ENCODE measurements at regions not wholly inside any gene's neighbourhood (a gene's known extent, or its start where the extent isn't known, plus 50 kb on each side); places are given as distances from the start of the nearest gene placed in this dataset.

DNA sequence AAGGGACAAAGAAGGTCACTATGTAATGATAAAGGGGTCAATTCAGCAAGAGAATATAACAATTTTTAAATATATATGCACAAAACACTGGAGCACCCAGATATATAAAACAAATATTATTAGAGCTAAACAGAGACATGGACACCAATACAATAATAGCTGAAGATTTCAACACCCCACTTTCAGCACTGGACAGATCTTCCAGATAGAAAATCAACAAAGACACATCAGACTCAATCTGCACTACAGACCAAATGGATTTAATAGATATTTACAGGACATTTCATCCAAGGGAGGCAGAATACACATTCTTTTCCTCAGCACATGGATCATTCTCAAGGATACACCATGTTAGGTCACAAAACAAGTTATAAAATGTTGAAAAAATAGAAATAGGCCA, 111.4 kb downstream of the SOX3 start:
- Histone ChIP-seq H3K27me3 (no peaks in the 10 kb centered on the region), H3K9me3 (ENCODE audit: low read depth) (no peaks in the 10 kb centered on the region), H3K4me1 (ENCODE audit: low read depth) (no peaks in the 10 kb centered on the region), H3K36me3 (no peaks in the 10 kb centered on the region), H3K4me3 (no peak overlapping the region), H3K27ac (no peak overlapping the region)
- no peak for TF ChIP-seq CTCF (IDR thresholded peaks at IDR 0.05; ENCODE audit: low read depth, low read length)
- DNase-seq (ENCODE audit: low read depth in 1 of 2, low spot score in 1 of 2): no peak

DNA sequence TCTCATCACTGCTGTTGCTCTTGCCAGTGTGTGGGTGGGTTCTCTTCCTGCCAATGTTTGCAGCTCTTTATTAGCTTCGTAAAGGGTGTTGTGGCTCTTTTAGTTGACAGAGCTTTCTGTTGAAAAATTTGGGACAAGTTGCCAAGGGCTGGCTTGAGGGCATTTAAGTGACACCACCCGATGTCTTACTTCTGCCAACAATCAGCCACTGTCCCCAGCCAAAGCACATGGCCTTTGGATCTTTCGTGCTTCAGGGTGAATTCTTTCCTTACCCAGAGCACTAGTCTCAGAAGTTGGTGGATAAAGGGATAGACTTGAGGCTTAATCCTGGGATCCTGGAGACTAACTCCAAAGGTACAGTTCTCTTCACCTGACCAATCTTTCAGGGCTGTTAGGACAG, 113.6 kb downstream of the SOX3 start:
- Histone ChIP-seq H3K4me1 (ENCODE audit: low read depth) (no peaks in the 10 kb centered on the region), H3K4me3 (no peak overlapping the region), H3K9me3 (ENCODE audit: low read depth) (no peaks in the 10 kb centered on the region), H3K27ac (no peak overlapping the region), H3K27me3 (no peaks in the 10 kb centered on the region), H3K36me3 (no peaks in the 10 kb centered on the region)
- no peak for DNase-seq (ENCODE audit: low read depth in 1 of 2, low spot score in 1 of 2)
- TF ChIP-seq CTCF (IDR thresholded peaks at IDR 0.05; ENCODE audit: low read depth, low read length): no peak

DNA sequence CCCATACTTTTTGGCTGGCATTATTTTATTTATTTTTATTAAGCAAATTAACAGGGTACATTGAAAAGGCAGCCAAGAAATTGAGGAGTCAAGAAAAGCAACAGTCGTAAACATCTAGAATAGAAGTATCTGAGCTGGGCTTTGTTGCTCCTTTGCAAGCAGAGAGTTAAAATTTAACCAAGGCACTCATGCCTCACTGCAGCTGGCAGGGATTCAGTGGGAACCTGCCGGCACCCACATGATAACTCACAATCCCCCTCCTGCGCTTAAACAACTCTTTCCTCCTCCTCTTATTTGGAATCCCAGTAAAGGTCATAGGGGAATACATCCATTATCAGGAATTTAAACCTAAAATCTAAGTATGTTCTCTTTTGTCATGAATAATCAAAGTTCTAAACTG, 115.5 kb downstream of the SOX3 start:
- DNase-seq (ENCODE audit: low read depth in 1 of 2, low spot score in 1 of 2): no peak
- no peaks in the 10 kb centered on the region for H3K4me1 ChIP-seq (ENCODE audit: low read depth)
- no peak for TF ChIP-seq CTCF (IDR thresholded peaks at IDR 0.05; ENCODE audit: low read depth, low read length)

DNA sequence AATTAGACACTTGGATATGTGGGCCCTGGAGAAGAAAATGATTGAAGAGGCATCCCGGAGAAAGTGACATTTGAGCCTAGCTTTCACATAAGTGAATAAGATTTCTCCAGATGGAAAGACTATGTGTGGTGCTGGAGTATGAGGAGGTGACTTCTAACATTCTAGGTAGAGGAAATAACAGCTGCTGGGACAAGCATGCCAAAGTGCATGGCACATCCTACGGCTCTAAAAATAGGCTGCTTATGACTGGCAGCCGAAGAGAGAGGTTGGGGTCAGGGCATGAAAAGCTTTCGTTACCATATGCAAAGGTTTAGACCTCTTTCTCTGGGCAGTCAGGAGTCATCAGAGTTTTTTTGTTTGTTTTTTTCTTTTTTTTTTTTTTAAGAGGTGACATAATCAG, 142.0 kb downstream of the SOX3 start:
- Histone ChIP-seq H3K4me1 (ENCODE audit: low read depth) (no peaks in the 10 kb centered on the region), H3K27me3 (peaks cover 11% of the 10 kb centered on the region), H3K36me3 (no peaks in the 10 kb centered on the region), H3K9me3 (ENCODE audit: low read depth) (no peaks in the 10 kb centered on the region), H3K4me3 (no peak overlapping the region), H3K27ac (no peak overlapping the region)
- TF ChIP-seq CTCF (IDR thresholded peaks at IDR 0.05; ENCODE audit: low read depth, low read length): no peak
- no peak for DNase-seq (ENCODE audit: low read depth in 1 of 2, low spot score in 1 of 2)

More for the DNA sequence above, 115.5 kb downstream of the SOX3 start:
- Histone ChIP-seq H3K4me3 (no peak overlapping the region), H3K9me3 (ENCODE audit: low read depth) (no peaks in the 10 kb centered on the region), H3K27ac (no peak overlapping the region), H3K27me3 (no peaks in the 10 kb centered on the region), H3K36me3 (no peaks in the 10 kb centered on the region)

GRCh38 chrX:140360924-140361323, 143.9 kb downstream of the SOX3 start:
- H3K9me3 ChIP-seq (ENCODE audit: low read depth): no peaks in the 10 kb centered on the region
- no peak for DNase-seq (ENCODE audit: low read depth in 1 of 2, low spot score in 1 of 2)
- no peaks in the 10 kb centered on the region for H3K4me1 ChIP-seq (ENCODE audit: low read depth)
- H3K27ac ChIP-seq: no peak overlapping the region
- H3K4me3 ChIP-seq: no peak overlapping the region
- H3K27me3 ChIP-seq: peaks cover 11% of the 10 kb centered on the region
- H3K36me3 ChIP-seq: no peaks in the 10 kb centered on the region
- TF ChIP-seq CTCF (IDR thresholded peaks at IDR 0.05; ENCODE audit: low read depth, low read length): no peak

- Histone ChIP-seq H3K4me3 (no peak overlapping the region), H3K27me3 (peaks cover 11% of the 10 kb centered on the region), H3K4me1 (ENCODE audit: low read depth) (no peaks in the 10 kb centered on the region), H3K27ac (no peak overlapping the region), H3K36me3 (no peaks in the 10 kb centered on the region), H3K9me3 (ENCODE audit: low read depth) (no peaks in the 10 kb centered on the region)
- no peak for TF ChIP-seq CTCF (IDR thresholded peaks at IDR 0.05; ENCODE audit: low read depth, low read length)
- no peak for DNase-seq (ENCODE audit: low read depth in 1 of 2, low spot score in 1 of 2)
These were observed 144.6 kb downstream of the SOX3 start for GRCh38 chrX:140360284-140360683.
